GM19043 (cell line): ENCODE measurements at regions not wholly inside any gene's neighbourhood (a gene's known extent, or its start where the extent isn't known, plus 50 kb on each side); places are given as distances from the start of the nearest gene placed in this dataset.

Experiments
- ATAC-seq: cut with Tn5 transposase; IDR thresholded peaks from one replicate; pipeline ENCODE4 v1.9.1; 2021; ENCODE audit warnings: low read depth; ENCODE audit not compliant: unreplicated experiment

DNA sequence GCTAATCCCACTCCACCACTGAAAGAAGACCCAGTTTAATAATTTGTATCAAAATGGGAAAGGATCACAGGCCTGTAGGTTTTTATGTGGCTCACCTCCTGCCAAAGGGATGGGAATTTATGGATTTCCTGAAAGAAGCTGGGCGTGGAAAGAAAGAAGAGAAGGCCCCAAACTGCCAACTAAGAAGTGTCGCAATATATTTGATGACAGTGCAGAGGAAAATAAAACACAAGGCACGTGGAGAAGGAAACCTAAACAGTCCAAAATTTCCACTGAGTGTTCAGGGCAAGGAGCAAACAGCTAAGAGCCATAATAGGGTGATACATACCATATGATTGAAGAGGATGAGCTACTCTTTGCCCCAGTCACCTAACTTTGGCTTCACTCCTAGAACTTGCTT is 667.2 kb downstream of the GATA3 start:
- ATAC-seq, result no peak

DNA sequence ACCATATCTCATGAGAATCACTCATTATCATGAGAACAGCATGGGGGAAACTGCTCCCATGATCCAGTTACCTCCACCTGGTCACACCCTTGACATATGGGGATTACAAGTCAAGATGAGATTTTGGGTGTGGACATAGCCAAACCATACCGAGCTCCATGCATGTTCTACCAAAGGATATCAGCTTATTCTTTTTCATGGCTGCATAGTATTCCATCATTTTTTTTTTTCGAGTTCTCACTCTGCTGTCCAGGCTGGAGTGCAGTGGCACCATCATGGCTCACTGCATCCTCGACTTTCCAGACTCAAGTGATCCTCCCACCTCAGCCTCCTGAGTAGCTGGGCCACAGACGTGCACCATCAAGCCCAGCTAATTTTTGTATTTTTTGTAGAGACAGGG is 668.3 kb downstream of the GATA3 start:
- no peak for ATAC-seq

DNA sequence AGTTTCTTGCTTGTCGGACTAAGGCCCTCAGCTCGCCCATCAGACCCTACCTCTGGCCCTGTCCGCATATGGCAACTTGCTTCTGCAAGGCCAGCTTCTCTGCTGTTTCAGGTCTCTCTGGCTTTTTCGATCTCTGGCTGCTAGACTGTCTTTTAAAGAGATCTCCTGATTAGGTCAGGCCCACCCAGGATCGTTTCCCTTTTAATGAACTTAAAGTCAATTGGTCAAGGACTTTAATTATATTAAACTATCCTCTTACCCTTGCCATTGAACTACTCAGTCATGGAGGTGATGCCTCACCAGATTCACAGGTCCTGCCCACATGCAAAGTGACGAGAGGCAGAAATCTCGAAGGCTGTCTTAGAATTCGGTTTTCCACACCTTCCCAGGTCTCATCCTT is 670.9 kb downstream of the GATA3 start:
- no peak for ATAC-seq

DNA sequence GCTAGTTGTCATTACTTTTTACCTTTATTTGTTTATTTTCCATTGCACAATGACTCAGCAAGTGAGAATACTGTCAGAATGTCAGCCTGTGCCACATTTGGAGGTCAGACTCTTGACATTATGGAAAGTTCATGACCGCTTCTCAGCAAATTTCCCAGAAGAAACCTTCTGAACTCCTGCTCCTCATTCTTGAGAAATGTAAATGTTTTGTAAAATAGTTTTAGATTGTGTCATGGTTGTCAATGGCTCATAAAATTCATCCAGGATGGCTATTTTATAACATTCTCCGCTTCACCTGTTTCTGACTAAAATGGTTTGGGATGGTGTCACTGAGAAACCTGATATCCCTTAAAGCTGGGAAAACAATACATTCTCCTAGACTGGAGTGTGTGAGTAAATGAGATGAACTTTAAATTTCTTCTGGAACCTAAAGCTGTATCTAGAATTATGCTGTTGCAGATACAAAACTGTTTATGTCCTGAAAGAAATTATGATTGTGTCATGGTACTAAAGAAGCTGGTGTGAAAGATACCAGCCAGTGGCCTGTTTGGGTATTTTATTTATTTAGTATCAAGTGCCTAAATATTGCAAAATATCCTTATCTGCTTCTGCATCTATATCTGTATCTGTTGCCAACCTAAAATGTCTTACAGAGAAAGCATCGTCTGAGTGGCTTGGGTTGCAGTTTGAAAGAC is 671.7 kb downstream of the GATA3 start:
- no peak for ATAC-seq

DNA sequence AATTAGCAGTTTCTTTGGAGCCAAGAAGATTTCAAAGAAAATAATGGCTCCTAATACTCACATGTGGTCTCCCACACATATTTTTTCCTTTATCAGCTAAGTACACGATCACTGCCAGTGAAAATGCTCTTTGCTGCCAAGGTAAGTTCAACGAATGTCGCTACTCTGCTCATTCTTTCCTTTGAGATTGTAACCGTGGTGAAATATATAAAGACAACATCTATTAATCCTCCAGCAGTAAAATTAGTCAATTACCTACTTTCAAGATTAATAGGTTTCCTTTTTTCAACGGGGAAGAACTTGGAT is 672.2 kb downstream of the GATA3 start:
- no peak for ATAC-seq

DNA sequence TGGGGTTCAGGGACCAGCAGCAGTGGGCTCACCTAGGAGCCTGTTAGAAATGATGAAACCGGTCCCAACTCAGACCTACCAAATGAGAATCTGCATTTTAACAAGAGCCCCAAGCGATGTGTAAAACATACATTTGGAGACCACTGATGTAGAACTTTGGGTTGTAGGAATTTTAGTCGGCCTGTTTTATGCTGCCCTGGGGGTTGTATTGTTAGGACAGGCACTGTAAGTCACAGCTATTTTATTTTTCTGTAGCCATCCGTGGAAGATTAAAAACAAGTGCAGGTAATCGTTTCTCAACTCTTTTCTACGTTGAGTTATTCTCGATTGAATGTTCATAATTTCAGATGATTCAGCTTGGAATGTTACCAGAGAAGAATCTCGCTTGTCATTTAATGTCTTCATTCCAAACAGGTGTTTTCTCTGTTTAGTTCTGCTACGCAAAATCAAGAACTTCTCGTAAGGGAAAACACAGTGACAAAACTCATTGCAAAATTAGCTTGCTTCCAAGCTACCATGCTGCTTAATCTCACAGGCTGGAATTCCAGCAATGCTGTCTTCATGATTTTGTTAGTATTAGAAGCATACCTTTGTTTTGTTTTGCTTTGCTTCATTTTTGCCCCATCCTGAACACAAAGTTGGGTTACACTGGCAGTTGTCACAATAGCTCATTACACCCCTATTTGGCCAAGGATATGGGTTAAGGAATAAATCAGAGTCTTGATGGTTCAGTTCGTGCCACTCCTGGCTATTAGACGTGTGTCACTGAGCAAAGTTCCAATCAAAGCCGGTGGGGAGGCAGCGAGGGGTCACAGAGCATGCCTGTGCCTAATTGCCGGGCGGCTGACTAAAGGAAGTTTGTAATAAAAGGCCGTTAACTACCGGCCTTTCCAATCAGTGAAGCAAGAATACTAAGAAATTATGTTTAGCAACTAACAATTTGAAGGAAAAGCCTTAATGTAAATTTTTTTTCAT is 676.9 kb downstream of the GATA3 start:
- ATAC-seq, result no peak

GRCh38 chr10:8738987-8739386 is 684.5 kb downstream of the GATA3 start:
- ATAC-seq, result no peak

DNA sequence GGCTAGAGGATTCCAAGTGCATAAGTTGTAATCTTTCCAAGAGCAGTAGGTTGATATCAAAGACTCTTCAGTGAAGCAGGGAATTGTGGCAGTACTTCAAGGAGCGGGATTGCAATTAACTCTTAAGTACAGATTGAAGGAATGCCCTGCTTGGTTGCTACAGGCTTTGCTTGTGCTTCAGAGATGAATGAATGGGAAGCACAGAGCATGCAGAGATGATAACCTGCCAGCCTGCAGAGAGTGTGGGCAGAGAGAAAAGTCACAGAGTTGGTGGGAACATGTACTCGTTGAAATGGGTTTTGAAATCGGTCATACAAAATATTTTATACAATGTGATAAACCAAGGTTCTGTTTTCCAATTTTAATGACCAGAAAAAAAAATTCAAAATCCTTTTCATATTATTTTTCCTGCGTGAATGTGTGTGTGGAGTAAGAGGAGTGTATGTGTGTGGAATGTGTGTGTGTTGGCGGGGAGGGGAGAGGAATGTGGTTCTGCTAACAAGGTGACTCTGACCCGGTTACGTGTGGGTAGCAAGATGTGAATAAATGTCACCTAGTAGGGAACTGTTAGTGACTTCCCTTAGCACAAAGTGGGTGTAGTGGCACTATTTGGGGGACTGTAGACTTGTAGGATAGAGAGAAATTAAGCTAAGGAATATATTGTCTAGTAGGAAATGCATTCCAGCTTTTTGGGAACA is 697.8 kb downstream of the GATA3 start:
- ATAC-seq, result no peak

- no peak for ATAC-seq
Observed at GRCh38 chr10:8758029-8758428, 703.5 kb downstream of the GATA3 start.

- ATAC-seq, result no peak
Observed at GRCh38 chr10:8766899-8767298, 712.4 kb downstream of the GATA3 start.

GRCh38 chr10:8767591-8767990 is 713.1 kb downstream of the GATA3 start:
- no peak for ATAC-seq

- ATAC-seq, result no peak
Observed at GRCh38 chr10:8768341-8768740, 713.9 kb downstream of the GATA3 start.

DNA sequence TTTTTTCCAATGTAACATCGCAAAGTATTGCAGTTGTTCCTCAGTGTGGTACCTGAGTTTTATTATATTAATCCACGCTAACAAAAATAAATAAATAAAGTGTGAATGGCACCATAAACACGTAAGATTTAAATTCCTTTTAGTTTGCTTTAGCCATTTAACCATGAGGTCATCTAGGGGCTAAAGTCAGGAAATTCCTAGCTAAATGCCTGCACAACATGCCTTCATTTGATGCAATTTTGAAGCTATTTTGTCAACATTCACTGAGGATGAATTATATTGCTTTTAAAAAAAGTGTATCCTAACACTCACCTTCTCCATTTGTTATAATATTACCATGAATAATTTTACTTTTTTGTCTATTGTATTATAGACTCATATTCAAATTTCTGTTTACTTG is 714.4 kb downstream of the GATA3 start:
- no peak for ATAC-seq

GRCh38 chr10:8776926-8777622 is 722.6 kb downstream of the GATA3 start:
- ATAC-seq, result no peak

- ATAC-seq, result no peak
Observed at GRCh38 chr10:8778713-8779112, 724.2 kb downstream of the GATA3 start.

DNA sequence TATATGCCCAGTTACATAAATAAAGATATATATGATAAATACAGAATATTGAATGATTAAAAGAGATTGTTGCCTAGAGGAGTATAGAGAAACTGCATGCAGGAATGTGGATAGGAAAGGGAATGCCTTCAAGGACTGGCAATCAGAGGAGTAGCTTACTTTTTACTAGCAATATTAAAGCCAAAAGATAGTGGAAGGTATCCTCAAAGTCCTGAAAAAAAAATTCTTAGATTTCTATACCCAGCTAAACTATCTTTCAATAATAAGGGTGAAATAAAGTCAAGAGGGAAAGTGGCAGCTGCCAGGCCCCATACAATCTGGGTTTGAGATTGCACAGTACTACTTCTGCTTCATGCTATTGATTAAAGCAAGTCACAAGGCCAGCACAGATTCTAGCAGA is 733.2 kb downstream of the GATA3 start:
- no peak for ATAC-seq

- ATAC-seq, result no peak
Observed at GRCh38 chr10:8790390-8790789, 735.9 kb downstream of the GATA3 start.

DNA sequence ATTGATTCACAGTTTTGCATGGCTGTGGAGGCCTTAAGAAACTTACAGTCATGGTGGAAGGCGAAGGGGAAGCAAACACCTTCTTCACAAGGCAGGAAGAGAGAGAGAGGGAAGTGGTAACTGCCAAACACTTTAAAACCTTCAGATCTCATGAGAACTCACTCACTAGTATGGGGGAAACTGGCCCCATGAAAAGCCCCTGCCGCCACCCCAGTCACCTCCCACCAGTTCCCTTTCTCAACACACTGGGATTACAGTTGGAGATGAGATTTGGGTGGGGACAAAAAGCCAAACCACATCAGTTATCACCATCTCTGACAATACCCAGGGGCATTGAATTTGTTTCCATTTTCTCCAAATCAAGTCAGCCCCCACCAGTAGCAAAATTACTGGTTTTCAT is 740.4 kb downstream of the GATA3 start:
- no peak for ATAC-seq

DNA sequence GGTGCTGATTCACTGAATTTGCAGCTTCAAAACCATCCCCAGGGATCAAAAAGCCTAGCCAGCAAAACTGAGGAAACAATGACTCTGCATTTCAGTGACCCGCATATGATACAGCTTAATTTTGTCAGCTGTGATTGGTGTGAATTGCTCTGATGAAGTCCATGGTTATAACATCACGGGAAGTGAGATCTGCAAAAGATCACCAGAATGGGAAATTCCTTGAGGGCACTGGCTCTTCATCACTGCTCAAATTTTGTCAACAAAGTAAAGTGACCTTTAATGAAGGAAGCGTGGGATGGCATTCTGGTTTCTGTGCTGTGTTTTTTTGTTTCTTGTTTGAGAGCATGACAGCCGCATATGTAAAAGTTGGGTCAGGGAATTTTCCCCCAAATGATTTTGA is 745.9 kb downstream of the GATA3 start:
- no peak for ATAC-seq

- no peak for ATAC-seq
Observed at GRCh38 chr10:8803992-8804391, 749.5 kb downstream of the GATA3 start.

DNA sequence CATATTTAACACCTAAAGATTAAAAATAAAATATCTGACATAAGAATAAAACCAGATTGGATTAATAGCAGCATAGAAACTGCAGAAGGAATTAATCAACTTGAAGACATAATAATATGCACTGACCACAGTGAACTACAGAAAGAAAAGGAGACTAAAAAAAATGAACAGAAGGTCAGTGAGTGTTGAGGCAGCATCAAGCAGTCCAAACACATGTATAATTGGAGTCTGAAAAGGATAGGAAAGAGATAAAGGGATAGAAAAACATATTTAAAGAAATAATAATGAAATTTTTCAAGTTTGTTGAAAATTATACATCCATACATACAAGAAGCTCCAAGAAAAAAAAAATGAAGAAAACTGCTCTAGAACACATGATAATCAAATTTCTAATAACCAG is 756.2 kb downstream of the GATA3 start:
- ATAC-seq, result no peak
